Fibroblast of lung (primary cell): ENCODE measurements at regions not wholly inside any gene's neighbourhood (a gene's known extent, or its start where the extent isn't known, plus 50 kb on each side); places are given as distances from the start of the nearest gene placed in this dataset.

Source experiments
- CTCF ChIP-seq, 2 donors: IDR thresholded peaks in 1 of 2; conservative IDR thresholded peaks in 1 of 2; 1 replicate in 1 of 2; 2 replicates in 1 of 2; pipeline ENCODE4 v1.5.1; 2011 to 2012; ENCODE audit warnings: low read length in 2 of 2, control low read depth in 1 of 2, inconsistent platforms in 1 of 2, low read depth in 1 of 2, mild to moderate bottlenecking in 1 of 2
- EZH2 ChIP-seq: IDR thresholded peaks from 2 replicates; pipeline ENCODE4 v1.5.1; 2012; ENCODE audit warnings: low read length, control low read depth, mild to moderate bottlenecking; ENCODE audit errors: missing control alignments

GRCh38 chr5:4893063-4893744, 246.9 kb upstream of the ADAMTS16 start:
- TF ChIP-seq CTCF (conservative IDR thresholded peaks at IDR 0.05 in 1 of 2, IDR thresholded peaks at IDR 0.05 in 1 of 2; ENCODE audit: low read depth in 1 of 2, low read length in 2 of 2) (no peak), EZH2 (no peak)
